ENCODE measurements at regions not wholly inside any gene's neighbourhood (a gene's known extent, or its start where the extent isn't known, plus 50 kb on each side); places are given as distances from the start of the nearest gene placed in this dataset.
A peak's percentile ranks its signal among the peaks of the same experiment; 100 is the strongest.
"Not testable (repeated sequence)": the region's sequence is repeated elsewhere in the genome, so short reads cannot be mapped to it uniquely, and the experiment has no call there.

DNA sequence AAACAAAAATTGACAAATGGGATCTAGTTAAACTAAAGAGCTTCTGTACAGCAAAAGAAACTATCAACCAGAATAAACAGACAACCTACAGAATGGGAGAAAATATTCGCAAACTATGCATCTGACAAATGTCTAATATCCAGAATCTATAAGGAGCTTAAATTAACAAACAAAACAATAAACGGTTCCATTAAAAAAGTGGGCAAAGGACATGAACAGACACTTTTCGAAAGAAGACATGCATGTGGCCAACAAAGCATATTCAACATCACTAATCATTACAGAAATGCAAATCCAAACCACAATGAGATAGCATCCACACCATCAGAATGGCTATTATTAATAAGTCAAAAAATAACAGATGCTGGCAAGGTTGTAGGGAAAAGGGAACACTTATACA lies 50.5 kb upstream of the MED13L start:
- not testable (repeated sequence) for DNase-seq

DNA sequence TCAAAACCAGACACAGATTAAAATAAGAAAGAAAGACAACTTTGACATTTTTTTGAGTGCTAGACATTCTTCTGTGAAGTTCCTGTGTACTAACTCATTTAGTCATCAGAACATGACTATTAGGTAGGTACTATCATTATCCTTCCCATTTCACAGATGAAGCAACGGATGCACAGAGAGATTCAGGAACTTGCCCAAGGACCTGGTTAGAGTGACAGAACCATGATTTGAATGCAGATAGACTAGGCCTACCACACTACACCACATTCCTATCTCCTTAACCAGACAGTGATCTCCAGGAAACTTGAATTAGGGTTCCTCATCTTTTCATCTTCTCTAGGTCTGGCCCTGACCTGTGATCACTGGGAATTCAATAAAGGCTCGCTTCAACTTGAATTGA lies 54.4 kb upstream of the MED13L start:
- DNase-seq, result no peak

DNA sequence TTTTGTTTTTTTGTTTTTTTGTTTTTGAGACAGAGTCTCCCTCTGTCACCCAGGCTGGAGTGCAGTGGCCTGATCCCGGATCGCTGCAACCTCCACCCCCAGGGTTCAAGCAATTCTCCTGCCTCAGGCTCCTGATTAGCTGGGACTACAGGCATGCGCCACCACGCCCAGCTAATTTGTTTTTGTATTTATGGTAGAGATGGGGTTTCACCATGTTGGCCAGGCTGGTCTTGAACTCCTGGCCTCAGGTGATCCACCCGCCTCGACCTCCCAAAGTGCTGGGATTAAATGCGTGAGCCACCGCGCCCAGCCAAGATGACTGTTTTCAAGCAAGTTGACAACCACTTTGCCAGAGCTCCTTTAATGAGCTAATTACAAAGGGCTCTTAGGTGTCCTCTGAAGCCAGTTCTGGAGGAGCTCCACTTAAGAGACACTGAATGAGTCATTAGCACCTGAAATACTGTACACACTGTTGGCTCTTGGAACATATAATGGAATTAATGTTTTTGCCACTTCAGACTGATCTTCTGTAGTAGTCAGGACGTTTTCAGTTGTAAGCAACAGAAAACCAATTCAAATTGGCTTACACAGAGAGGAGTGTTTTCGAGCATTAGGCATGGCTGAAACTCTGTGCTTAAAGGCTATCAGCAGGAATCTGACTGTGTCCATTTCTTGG lies 55.4 kb upstream of the MED13L start:
- peak in 1 of 2 experiments; percentile 60 for DNase-seq

DNA sequence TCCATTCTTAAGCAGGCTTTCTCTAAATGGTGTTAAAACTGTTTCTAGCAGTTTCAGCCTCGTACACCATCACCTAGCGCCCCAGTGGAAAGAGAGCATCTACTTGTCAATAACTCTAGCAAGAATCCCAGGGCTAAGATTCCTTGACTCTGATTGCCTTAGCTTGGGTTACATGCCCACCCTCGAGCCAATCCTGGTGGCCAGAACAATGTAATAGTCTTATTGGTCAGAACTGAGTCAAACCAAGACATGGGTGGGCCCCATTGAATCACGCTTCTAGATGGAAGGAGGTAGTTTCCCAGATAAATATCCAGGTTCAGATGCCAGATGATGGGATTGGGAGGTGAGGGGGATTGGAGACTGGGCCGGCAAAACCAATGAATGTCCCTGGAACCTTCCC lies 55.9 kb upstream of the MED13L start:
- DNase-seq, result no peak

DNA sequence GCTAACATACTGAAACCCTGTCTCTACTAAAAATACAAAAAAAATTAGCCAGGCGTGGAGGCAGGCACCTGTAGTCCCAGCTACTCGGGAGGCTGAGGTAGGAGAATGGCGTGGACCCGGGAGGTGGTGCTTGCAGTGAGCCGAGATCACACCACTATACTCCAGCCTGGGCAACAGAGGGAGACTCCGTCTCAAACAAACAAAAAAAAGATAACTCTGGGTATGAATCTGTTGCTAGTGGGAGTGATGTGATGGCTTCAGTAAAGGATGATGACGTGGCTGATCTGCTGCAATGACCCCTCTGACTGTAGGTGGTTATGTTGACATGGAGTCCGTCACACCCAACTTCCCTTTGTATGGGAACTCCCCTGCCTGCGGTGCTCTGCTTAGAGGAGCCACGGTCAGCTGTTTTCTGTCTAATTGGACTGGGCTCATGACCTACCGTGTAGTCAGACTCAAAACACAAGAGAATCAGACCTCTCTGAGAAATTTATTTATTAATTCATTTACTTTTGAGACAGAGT lies 59.1 kb upstream of the MED13L start:
- no peak for DNase-seq

DNA sequence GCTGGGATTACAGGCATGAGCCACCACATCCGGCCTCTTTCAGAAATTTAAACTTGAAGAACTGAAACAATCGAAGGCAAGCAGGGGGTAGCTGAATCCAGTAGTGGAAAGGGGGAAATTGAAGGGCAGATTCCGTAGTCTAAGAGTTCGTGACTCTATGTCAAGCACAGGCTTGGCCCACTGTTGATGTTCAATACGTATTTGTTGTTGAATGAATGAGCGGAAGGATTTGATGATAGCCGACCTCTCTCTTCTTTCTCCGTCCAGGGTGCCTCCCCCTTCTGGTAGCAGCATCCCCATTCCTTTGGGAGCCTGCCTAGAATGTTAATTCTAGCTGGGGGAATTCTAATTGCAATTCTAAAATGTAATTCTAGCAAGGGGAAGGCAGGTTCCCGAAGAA lies 59.8 kb upstream of the MED13L start:
- no peak for DNase-seq

DNA sequence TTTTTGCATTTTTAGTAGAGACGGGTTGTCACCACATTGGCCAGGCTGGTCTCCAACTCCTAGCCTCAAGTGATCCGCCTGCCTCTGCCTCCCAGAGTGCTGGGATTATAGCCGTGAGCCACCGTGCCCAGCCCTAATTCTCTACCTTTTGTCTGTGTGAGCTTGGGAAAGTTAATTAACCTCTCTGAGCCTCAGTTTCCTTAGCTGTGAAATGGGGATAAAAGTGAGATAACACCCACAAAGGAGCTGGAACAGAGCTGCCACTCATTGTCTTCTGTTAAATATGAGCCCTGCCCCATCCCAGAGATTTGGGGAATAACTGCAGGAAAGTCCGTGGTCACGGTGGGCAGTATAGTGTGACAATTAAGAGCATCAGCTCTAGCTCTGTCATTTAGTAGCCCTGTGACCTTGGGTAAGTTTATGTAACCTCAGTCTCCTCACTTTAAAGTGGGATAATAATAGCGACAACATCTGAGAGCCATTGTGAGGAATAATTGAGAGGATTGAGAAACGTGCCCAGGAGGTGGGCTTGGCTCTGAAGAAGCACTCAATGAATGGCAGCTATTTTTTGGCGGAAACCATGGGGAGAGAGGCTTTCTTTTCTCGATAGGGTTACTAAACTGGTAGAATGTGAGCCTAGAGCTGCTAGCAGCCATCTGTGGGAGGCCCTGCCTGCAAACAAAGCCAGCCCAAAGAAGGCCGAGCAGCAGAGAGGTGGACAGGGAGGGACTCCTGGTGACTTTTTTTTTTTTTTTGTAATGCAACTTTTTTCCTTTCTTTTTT lies 60.8 kb upstream of the MED13L start:
- DNase-seq, result no peak

DNA sequence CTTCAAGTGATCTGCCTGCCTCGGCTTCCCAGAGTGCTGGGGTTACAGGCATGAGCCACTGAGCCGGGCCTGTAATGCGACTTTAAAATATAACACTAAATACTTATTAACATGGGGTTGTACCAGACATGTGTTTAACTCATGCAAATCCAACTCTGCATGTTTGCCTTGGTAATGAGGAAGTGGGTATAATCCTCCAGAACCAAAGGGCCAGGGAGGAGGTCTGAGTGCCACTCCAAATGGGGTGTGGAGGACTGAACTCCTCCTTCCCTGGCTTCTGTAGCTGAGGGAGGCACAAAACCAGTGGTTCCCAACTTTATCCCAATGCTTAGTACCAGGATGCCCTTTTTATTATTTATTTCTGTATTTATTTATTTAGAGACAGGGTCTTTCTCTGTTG lies 61.6 kb upstream of the MED13L start:
- no peak for DNase-seq

DNA sequence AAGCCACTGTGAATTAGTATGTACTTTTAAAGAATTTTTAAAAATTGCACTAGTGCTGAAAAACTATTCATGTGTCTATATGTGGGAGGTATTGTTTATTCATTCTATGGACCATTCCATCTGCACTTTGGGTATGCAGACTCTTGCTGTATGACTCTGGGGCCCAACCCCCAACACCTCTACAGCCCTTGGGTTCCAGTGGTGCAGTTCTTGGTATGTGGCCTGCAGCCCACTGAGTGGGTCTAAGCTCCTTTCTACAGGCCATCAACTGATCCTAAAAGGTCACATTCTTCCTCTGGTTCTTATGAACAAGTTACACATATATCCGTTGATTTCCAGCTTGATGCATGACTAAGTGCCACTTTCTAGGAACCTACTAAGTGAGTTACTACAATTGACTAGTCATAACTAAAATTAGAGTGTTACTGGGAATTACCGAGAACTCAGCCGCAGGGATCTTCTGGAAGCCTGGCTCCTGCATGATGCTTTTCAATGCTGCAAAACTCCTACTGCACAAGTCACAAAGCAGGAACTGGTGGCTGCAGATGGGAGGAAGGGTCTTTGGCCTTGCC lies 62.4 kb upstream of the MED13L start:
- DNase-seq, result no peak

DNA sequence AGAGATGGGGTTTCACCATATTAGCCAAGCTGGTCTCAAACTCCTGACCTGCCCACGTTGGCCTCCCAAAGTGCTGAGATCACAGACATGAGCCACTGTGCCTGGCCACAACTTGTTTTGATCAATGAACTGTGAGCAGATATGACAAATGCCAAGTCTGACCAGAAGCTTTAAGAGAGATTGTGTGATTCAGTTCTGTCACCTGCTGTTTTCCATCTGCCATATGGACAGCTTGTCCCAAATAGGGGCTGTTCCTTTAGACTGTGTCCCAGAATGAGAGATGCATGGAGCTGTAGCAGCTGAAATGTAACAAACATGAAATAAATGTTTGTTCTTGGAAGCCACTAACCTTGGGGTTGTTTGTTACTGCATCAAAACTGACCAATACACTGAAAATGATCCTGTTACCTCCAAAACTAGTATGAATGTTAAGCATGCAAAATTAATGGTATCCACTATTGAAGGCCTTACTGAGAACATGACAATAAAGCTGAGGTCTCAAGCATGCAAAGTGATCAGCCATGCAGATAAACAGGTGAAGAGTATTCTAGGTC lies 65.9 kb upstream of the MED13L start:
- DNase-seq, result peak; percentile 29 to 60

DNA sequence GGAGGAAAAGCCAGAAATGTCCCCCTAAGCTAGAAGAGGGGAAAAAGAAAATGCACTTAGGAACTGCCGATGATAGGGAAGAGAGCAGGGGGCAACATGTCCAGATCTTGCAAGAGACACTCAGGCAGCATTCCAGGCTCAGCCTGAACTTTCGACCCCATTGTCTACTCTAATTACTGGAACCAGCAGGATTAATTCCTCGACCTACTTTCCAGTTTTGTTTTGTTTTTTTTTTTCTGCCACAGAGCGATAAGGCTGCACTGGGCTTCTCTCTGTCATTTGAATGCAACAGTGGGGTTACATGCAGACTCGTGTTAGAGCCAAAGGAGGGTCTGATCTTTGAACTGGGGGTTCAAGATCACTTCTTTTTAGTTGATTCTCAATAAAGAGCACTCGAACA lies 68.7 kb upstream of the MED13L start:
- DNase-seq, result no peak

DNA sequence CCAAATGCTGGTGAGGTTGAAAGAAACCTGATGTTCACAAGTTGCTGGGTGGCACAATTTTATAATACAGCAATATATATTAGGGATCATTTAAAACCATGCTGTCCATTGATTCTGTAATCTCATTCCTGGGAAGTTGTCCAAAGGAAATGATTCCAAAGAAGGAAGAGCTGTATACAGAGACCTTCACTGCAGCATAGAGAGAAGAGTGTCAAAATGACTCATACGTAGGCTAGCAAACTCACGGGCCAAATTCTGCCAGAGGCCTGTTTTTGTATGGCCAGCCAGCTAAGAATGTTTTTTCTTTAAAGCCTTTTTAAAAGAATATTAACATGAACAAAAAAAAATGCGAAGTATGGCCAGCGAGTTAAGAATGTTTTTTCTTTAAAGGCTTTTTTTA lies 69.2 kb upstream of the MED13L start:
- no peak for DNase-seq

DNA sequence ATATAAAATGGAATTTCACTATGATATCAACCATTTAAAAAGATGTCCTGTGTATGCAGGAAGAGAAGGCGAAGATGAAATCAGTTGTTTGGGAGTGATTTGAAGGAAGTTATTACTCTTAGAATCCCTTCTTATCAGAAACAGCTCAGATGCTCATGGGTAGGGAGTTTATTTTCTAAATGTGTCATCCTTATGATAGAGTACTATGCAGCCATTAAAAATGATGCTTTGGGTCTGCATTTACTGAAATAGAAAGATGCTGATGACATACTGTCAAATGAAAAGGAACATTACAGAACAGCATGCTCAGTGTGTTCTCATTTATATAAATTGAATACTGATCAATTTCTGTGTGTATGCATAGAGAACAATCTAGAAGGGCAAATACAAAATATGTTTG lies 69.8 kb upstream of the MED13L start:
- DNase-seq, result no peak

DNA sequence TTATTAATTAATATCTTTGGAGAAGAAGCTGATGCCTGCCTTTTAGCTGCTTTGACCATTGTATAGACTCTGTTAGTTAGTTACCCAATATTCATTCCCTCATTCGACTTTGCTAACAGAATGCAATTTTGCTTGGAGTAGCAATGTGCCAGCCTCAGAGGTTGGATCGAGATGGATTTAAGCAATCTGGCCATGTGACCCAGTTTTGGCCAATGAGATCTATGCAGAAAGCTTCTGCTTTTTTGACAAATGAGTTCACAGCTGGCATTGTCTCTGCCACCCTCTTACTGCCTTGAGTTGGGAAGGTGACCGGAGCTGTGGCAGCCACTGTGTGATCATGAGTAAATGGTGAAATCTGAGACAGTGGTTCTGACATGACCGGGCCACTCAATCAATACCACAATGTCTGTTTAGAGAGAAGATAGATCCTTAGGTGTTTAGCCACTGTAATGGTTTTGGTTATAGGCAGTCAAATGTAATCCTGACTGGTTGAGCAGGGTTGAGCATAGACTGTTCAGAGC lies 74.9 kb upstream of the MED13L start:
- DNase-seq, result no peak

DNA sequence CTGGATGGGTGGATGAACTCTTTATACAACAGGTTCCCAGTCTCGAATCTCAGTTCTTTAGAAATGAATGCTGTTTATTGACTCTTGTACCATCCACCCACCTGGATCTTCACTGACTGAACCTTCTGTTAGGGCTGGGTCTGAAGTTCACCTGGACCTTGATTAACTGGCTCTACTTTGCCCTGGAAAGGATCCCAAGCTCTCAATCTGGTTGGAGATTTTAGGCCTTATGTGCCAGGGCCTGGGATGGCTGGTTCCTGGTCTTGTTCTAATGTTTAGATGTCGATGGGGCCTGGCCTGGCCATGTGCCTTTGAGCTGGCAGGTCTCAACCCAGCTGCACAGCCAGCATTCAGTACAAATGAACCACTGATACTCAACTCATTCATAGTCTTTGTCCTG lies 76.5 kb upstream of the MED13L start:
- DNase-seq, result no peak

DNA sequence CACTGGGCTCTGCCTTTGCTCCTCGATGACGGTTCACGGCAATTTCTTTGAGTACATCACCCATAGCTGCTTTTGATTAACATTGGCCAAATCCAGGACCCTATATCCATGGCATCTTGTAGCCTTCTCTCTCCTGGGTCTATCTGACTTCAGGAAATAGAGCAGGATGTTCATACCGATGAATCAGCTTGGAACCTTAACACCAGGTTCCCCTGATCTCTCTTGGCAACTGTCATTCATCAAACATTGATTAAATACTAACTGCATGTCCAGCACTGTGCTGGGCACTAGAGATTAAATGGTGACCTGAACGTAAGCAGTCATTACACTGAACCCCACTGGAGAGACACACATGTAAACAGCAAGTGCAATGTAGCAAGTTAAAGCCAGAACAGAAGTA lies 77.0 kb upstream of the MED13L start:
- no peak for DNase-seq

DNA sequence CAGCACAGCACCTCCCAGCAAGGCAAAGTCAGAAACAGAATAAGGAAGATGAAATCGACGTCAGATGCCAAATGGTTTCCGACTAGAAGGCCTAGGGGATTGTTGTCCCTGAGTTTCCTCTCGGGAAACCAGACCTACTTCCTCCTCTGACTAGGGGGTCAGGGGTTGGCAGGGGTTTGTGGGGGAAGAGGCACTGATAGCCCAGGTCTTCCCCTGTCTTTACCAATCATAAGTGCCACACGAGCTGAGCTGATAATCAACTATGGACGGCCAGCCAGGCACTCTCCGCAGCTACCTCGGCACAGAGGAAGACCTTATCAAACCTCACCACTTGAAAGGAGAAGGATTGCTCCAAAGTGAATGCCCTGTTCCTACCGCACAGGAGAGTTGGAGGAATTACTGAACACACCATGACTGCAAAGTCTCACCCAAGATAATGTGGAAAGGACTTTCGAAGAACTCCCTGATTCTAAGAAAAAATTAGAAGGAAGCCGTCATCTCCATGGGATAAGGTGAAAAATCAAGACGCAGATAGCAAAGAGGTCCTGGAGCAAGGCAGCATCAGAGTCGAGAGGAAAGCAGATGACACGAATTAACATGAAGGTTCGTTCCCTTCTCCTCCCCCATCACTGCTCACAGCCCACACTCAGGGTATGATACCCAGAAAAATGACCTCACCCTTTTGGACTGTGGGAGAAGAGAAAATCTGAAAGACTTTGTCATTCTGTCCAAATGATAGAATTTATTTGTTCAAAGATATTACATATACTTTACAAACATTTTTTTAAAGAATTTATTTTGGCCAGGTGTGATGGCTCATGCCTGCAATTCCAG lies 77.7 kb upstream of the MED13L start:
- DNase-seq, result no peak

DNA sequence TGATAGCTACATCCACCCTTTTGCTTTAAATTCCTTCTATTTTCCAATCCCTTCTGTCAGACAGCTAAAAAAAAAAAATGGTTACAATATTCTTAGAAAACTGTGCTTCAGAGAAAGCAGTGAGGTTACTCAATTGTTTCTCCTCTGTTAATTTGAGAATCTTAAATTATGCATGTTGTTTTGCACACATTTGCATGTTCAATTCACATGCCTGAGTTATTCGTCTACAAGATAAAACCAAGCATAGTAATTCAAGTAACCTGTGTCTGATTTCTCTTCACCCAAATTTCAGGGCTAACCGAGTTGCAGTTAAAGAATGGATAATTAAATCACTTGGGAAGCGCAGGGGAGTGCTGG lies 81.0 kb upstream of the MED13L start:
- DNase-seq, result no peak

DNA sequence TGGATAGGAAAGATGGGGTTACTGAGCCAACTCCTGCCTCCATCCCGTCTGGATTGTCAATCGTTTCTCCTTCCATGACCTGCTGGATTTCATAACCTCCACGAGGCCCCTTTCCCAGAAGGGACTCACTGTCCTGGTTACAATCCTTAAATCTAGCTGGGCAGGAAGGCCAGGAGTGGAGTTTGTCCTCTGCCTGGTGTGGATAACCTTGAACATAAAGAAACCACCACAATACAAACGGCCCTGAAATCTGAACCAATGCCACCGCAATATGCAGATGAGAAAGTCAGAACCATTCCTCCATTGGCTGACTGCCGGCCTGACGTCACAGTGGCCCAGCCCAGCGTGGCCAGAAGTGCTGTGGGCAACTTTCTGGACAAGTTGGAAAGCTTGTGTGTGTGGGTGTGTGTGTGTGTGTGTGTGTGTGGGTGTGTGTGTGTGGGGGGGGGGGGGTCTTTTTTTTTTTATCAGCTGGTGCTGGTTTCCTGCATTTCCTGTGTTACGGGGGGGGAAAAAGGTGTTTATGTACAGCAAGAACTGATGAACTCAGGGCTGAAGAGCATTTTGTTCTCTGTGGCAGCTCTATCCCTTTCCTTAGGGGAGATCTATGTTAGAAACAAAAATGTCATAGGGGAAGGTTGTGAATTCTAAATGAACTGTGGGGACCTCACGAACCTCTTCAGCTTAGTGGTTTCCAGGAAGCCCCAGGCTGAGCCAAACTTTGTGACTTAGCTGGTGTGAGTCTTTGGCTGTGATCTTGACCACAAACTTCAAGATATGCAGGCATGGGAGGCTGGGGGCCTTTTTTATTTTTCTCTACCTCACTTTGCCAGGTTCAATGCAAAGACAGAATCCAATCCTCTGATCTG lies 81.6 kb upstream of the MED13L start:
- peak; percentile 63 to 78 for DNase-seq

DNA sequence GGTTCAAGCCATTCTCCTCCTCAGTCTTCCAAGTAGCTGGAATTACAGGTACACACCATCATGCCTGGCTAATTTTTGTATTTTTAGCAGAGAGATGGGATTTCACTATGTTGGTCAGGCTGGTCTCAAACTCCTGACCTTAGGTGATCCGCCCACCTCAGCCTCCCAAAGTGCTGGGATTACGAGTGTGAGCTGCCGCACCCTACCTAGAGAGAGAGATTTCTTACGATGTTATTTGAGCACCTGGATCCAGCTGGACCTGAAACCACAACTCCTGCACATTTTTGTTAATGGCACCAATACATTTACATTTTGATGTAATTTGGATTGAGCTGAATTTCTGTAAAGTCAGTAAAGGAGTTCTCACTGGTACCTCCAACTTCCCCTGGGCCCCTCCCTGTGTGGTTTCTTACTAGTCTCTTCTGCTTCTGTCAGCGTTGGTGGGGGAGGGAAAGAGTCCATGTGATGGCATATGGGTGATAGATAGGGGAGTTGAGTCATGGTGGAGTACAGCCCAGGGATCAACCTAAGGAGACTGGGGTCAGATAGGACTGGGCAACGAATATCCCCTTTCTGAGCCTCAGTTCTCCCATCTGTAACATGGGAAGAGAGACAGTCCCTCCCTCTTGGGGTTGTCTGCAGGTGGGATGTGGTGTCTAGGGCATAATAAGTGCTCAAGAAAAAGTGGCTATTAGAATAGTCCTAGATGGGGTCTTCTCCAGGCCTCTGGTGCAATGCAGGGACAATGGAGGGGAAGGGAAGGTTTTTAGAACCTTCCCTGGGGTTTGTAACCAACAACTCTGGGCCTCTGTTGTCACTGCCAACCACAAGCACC lies 83.3 kb upstream of the MED13L start:
- DNase-seq, result no peak

All from NCI-H524 (cell line).